K562 (cell line): ENCODE measurements at regions not wholly inside any gene's neighbourhood (a gene's known extent, or its start where the extent isn't known, plus 50 kb on each side); places are given as distances from the start of the nearest gene placed in this dataset.

ENCODE experiments used
- ATAC-seq: fragments of 200-7000 bp; cut with Tn5 transposase; 3 replicates; pipeline ENCODE4 v1.9.1; 2020; ENCODE audit warnings: moderate library complexity
- BruUV-seq: library from RNA; stranded (reverse); fragments of 400-500 nt; replicated peaks from 2 replicates; lab custom pipeline; 2021; lab: Mats Ljungman, UMichigan
- CTCF ChIA-PET: fragments of 300-600 bp; formaldehyde crosslinking; extraction: SDS; loops from one replicate; lab custom pipeline; 2021; ENCODE audit warnings: low intra/inter-chr PET ratio; lab: Yijun Ruan, JAX
- POLR2A ChIA-PET: fragments of 300-600, 350-650 bp; sonication (Branson Sonifier 250); formaldehyde crosslinking; extraction: SDS; loops from one replicate; lab custom pipeline; 2021; ENCODE audit warnings: antibody characterized with exemption, inconsistent platforms; lab: Yijun Ruan, JAX
- DNase-seq, 4 experiments: peaks; one replicate each; pipeline versions ENCODE4 v3.0.0 to v3.0.0-alpha.2; 2011 to 2018; ENCODE audit warnings: low spot score in 3 of 4, mixed read lengths in 3 of 4; ENCODE audit errors: extremely low read depth in 1 of 4
- FAIRE-seq: peaks from 2 replicates; lab custom pipeline; 2011; peaks lifted over from hg19 to GRCh38; lab: Jason Lieb, UNC
- H2AFZ ChIP-seq: 2 replicates; pipeline ENCODE4 v1.6.0; 2011; ENCODE audit warnings: low read depth, low read length, control low read depth, inconsistent platforms
- H3K27ac ChIP-seq: fragments of 200-600 bp; 3 replicates; pipeline ENCODE4 v1.8.0; 2011; ENCODE audit warnings: low read depth, mild to moderate bottlenecking, control low read depth, inconsistent platforms, low read length, moderate library complexity, mixed read lengths; ENCODE audit errors: extremely low read depth
- H3K27me3 ChIP-seq, 2 experiments: fragments of 300-600 bp in 1 of 2; 2 replicates in 1 of 2; 3 replicates in 1 of 2; pipeline versions ENCODE4 v1.6.0 to v1.8.0; 2011; ENCODE audit warnings: inconsistent platforms in 2 of 2, low read length in 2 of 2, mild to moderate bottlenecking in 1 of 2, mixed read lengths in 1 of 2, moderate library complexity in 1 of 2; ENCODE audit not compliant: control insufficient read depth in 2 of 2, insufficient read depth in 2 of 2
- H3K36me3 ChIP-seq: fragments of 300-600 bp; 3 replicates; pipeline ENCODE4 v1.8.0; 2011; ENCODE audit warnings: mild to moderate bottlenecking, low read length, inconsistent platforms; ENCODE audit not compliant: control insufficient read depth, insufficient read depth
- H3K4me1 ChIP-seq, 2 experiments: fragments of 200-600 bp in 1 of 2; replicated peaks in 1 of 2; 2 replicates in 1 of 2; 3 replicates in 1 of 2; pipeline versions ENCODE4 v1.5.1 to v1.8.0; 2011; ENCODE audit warnings: inconsistent platforms in 2 of 2, low read length in 2 of 2, mild to moderate bottlenecking in 1 of 2, mixed read lengths in 1 of 2, moderate library complexity in 1 of 2; ENCODE audit not compliant: control insufficient read depth in 2 of 2, insufficient read depth in 2 of 2
- H3K4me2 ChIP-seq: 2 replicates; pipeline ENCODE4 v1.6.1; 2011; ENCODE audit warnings: low read length, control low read depth, inconsistent platforms, mixed read lengths; ENCODE audit not compliant: insufficient read depth
- H3K4me3 ChIP-seq: fragments of 200-600 bp; sonication (generic), shearing (Covaris generic); 2 replicates; pipeline ENCODE4 v1.5.1; 2016; ENCODE audit warnings: control low read depth, inconsistent platforms
- H3K79me2 ChIP-seq: fragments of 200-600 bp; 3 replicates; pipeline ENCODE4 v1.8.0; 2011; ENCODE audit warnings: low read length, inconsistent platforms; ENCODE audit not compliant: control insufficient read depth, insufficient read depth
- H3K9ac ChIP-seq, 2 experiments: 2 replicates each; pipeline versions ENCODE4 v1.6.0 to v1.6.1; 2011; ENCODE audit warnings: low read depth in 2 of 2, low read length in 2 of 2, control low read depth in 1 of 2, inconsistent platforms in 1 of 2, mild to moderate bottlenecking in 1 of 2, mixed read lengths in 1 of 2; ENCODE audit not compliant: insufficient read depth in 1 of 2
- H3K9me1 ChIP-seq: one replicate; pipeline ENCODE4 v1.6.0; 2011; ENCODE audit warnings: inconsistent platforms, mild to moderate bottlenecking, low read length, moderate library complexity; ENCODE audit not compliant: control insufficient read depth, insufficient read depth
- H3K9me3 ChIP-seq: replicated peaks from 2 replicates; pipeline ENCODE4 v1.5.1; 2011; ENCODE audit warnings: low read depth, low read length, inconsistent platforms; ENCODE audit not compliant: control insufficient read depth, insufficient read depth
- H4K20me1 ChIP-seq: replicated peaks from 2 replicates; pipeline ENCODE4 v1.6.1; 2011; ENCODE audit warnings: low read length, inconsistent platforms, mixed read lengths; ENCODE audit not compliant: control insufficient read depth, insufficient read depth
- AFF4 ChIP-seq: sonication (generic); formaldehyde crosslinking; IDR thresholded peaks from 2 replicates; pipeline ENCODE4 v1.8.0; 2023; ENCODE audit warnings: mild to moderate bottlenecking, missing genetic modification reagents
- ARNT ChIP-seq, 2 experiments: fragments of 450-650 bp; IDR thresholded peaks; 2 replicates each; pipeline ENCODE4 v1.6.1; 2016; ENCODE audit warnings: mild to moderate bottlenecking in 1 of 2
- FIP1L1 ChIP-seq: fragments of 200-400 bp; formaldehyde crosslinking; IDR thresholded peaks from 2 replicates; pipeline ENCODE4 v1.6.1; 2018; ENCODE audit warnings: mild to moderate bottlenecking, low read depth, low read length; ENCODE audit not compliant: poor library complexity, severe bottlenecking
- MEF2A ChIP-seq: IDR thresholded peaks from 2 replicates; pipeline ENCODE4 v1.6.1; 2011; ENCODE audit warnings: low read depth, mild to moderate bottlenecking, low read length, moderate library complexity; ENCODE audit not compliant: control insufficient read depth
- MXI1 ChIP-seq: IDR thresholded peaks from 2 replicates; pipeline ENCODE4 v1.6.1; 2011; ENCODE audit warnings: low read depth, mild to moderate bottlenecking, improper control_type of control experiment, low read length
- NUFIP1 ChIP-seq: fragments of 450-650 bp; IDR thresholded peaks from 2 replicates; pipeline ENCODE4 v1.6.1; 2018; ENCODE audit not compliant: partially characterized antibody
- PYGO2 ChIP-seq: fragments of 450-650 bp; IDR thresholded peaks from 2 replicates; pipeline ENCODE4 v1.6.1; 2016; ENCODE audit warnings: mild to moderate bottlenecking, missing genetic modification characterization, moderate library complexity, missing compliant biosample characterization
- ZNF121 ChIP-seq: sonication (generic); formaldehyde crosslinking; conservative IDR thresholded peaks from 2 replicates; pipeline ENCODE4 v1.8.0; 2022; ENCODE audit warnings: missing genetic modification reagents
- ZNF197 ChIP-seq: fragments of 200-800 bp; sonication (Bioruptor generic); IDR thresholded peaks from 2 replicates; pipeline ENCODE4 v1.6.1; 2016; ENCODE audit warnings: low read depth, missing genetic modification characterization, missing compliant biosample characterization
- ZNF395 ChIP-seq: fragments of 200-800 bp; sonication (Bioruptor generic); IDR thresholded peaks from 2 replicates; pipeline ENCODE4 v1.6.1; 2017; ENCODE audit warnings: missing genetic modification characterization, missing compliant biosample characterization
- WGBS: fragments of 100-300 bp; shearing (Covaris generic); methylation state at CpG from one replicate; pipeline ENCODE4 v1.1.6; 2016; ENCODE audit warnings: low coverage, mixed read lengths; ENCODE audit not compliant: insufficient coverage; ENCODE audit errors: missing lambda C conversion rate; 5-methylcytosine and 5-hydroxymethylcytosine counted together
- in situ Hi-C: fragments of 300-500 bp; cut with MboI; formaldehyde crosslinking; loops from 4 replicates; pipeline ENCODE4 v1.15.0; 2018; ENCODE audit warnings: inconsistent platforms, mixed read lengths
- intact Hi-C: fragments of 100-400 bp; cut with micrococcal nuclease; formaldehyde crosslinking; loops from 2 replicates; pipeline ENCODE4 v1.14.2; 2022
- TF ChIP-seq, protein P1 (sequence below): fragments of 450-650 bp; IDR thresholded peaks from 2 replicates; pipeline ENCODE4 v1.6.1; 2016; ENCODE audit warnings: low read depth, mild to moderate bottlenecking, moderate library complexity

DNA sequence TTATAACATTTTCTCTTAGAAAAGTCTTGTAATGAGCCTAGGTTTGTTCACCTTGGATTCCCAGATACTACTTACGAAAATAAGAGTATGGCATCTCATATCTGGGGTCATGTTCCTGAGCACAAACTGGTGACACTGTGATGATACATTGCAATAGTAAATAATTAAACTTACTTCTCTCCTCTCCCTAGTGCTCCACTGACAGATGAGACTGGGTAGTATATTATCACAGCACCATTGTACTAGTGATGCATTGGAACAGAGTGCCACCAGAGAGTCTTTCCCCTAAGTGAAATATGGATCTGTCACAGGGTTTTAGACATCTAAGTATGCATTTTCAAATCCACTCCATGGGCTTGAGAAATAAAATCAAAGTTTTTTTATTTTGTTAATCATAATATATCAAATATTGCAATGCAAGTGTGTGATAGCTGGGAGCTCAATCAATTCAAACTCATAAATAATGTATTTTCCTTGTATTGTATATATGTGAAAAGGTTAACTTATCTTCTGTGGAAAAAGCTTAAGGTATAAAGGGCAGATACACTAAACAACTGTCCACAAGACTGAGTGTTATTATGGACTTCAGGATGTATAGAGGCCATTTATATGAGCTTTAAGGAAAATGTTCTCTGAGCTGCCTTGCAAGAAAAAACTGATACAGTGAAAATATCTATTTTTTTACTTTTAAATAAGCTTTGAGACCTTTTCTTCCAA lies 275.5 kb downstream of the ZWINT start:
- no peak for DNase-seq
- H3K4me3 ChIP-seq, result no peak overlapping the region
- in situ Hi-C loops, result no loop called here
- no peak overlapping the region for H3K4me2 ChIP-seq
- CTCF ChIA-PET, result no interaction called here
- H2AFZ ChIP-seq, result no peak overlapping the region
- no peaks in the 10 kb centered on the region for H4K20me1 ChIP-seq
- no peak overlapping the region for H3K27ac ChIP-seq
- H3K27me3 ChIP-seq, result no peaks in the 10 kb centered on the region
- TF ChIP-seq, protein P1, sequence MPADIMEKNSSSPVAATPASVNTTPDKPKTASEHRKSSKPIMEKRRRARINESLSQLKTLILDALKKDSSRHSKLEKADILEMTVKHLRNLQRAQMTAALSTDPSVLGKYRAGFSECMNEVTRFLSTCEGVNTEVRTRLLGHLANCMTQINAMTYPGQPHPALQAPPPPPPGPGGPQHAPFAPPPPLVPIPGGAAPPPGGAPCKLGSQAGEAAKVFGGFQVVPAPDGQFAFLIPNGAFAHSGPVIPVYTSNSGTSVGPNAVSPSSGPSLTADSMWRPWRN, result no peak
- no peak for TF ChIP-seq PYGO2 (tag)
- TF ChIP-seq MEF2A, result no peak
- no peak for TF ChIP-seq FIP1L1
- no peak for TF ChIP-seq NUFIP1
- no peak for TF ChIP-seq ZNF197 (CRISPR knock-in tag)
- no peak for TF ChIP-seq AFF4 (CRISPR knock-in tag)
- TF ChIP-seq ZNF395 (CRISPR knock-in tag), result no peak
- no peak for TF ChIP-seq ARNT (IDR thresholded peaks at IDR 0.05)
- TF ChIP-seq MXI1, result no peak
- TF ChIP-seq ZNF121 (CRISPR knock-in tag), result no peak
- TF ChIP-seq, all 486 proteins: peak for 0
- 0% methylated on average over 1 of the region's 1 CpG for WGBS
- ATAC-seq (no peak), FAIRE-seq (no peak)
- no TSS peak for BruUV-seq
- intact Hi-C loops, result no loop called here
- POLR2A ChIA-PET, result no interaction called here
- no peak overlapping the region for H3K9ac ChIP-seq
- H3K9me1 ChIP-seq, result no peaks in the 10 kb centered on the region
- no peaks in the 10 kb centered on the region for H3K36me3 ChIP-seq
- no peaks in the 10 kb centered on the region for H3K4me1 ChIP-seq
- no peaks in the 10 kb centered on the region for H3K79me2 ChIP-seq
- H3K9me3 ChIP-seq, result no peaks in the 10 kb centered on the region
